HepG2 (cell line): ENCODE measurements at regions not wholly inside any gene's neighbourhood (a gene's known extent, or its start where the extent isn't known, plus 50 kb on each side); places are given as distances from the start of the nearest gene placed in this dataset.

Experiments
- AHDC1 ChIP-seq: sonication (generic); formaldehyde crosslinking; IDR thresholded peaks from 2 replicates; pipeline ENCODE4 v1.5.1; 2020; ENCODE audit warnings: mild to moderate bottlenecking, missing genetic modification reagents, borderline replicate concordance
- ISX ChIP-seq: sonication (generic); formaldehyde crosslinking; conservative IDR thresholded peaks from 2 replicates; pipeline ENCODE4 v1.5.0; 2020; ENCODE audit warnings: missing genetic modification reagents
- LRRFIP1 ChIP-seq: sonication (generic); formaldehyde crosslinking; conservative IDR thresholded peaks from 2 replicates; pipeline ENCODE4 v1.4.0; 2020; ENCODE audit warnings: missing genetic modification reagents
- NBN ChIP-seq: fragments of 450-650 bp; conservative IDR thresholded peaks from 2 replicates; pipeline ENCODE4 v1.6.1; 2017
- NFATC3 ChIP-seq: sonication (generic); formaldehyde crosslinking; IDR thresholded peaks from 2 replicates; pipeline ENCODE4 v1.5.1; 2020; ENCODE audit warnings: mild to moderate bottlenecking, missing genetic modification reagents
- RNF219 ChIP-seq: sonication (generic); formaldehyde crosslinking; IDR thresholded peaks from 2 replicates; pipeline ENCODE4 v1.5.0; 2020; ENCODE audit warnings: mild to moderate bottlenecking, missing genetic modification reagents
- XRCC5 ChIP-seq: fragments of 200-400 bp; formaldehyde crosslinking; optimal IDR thresholded peaks from 2 replicates; pipeline ENCODE3; 2017; ENCODE audit warnings: mild to moderate bottlenecking, low read length
- ZBTB26 ChIP-seq: IDR thresholded peaks from 2 replicates; pipeline ENCODE4 v1.6.1; 2016; ENCODE audit warnings: missing compliant biosample characterization, missing genetic modification reagents, borderline replicate concordance
- ZFP1 ChIP-seq: IDR thresholded peaks from 2 replicates; pipeline ENCODE4 v1.6.1; 2016
- ZFP82 ChIP-seq: sonication (generic); formaldehyde crosslinking; IDR thresholded peaks from 2 replicates; pipeline ENCODE4 v1.5.1; 2020; ENCODE audit warnings: mild to moderate bottlenecking, missing genetic modification reagents, borderline replicate concordance
- ZKSCAN8 ChIP-seq: IDR thresholded peaks from 2 replicates; pipeline ENCODE4 v1.6.1; 2016; ENCODE audit warnings: borderline replicate concordance, missing genetic modification reagents, missing compliant biosample characterization
- ZNF232 ChIP-seq: sonication (generic); formaldehyde crosslinking; IDR thresholded peaks from 2 replicates; pipeline ENCODE4 v1.4.0; 2020; ENCODE audit warnings: missing genetic modification reagents, borderline replicate concordance
- ZNF337 ChIP-seq: sonication (generic); formaldehyde crosslinking; IDR thresholded peaks from 2 replicates; pipeline ENCODE4 v1.5.1; 2020; ENCODE audit warnings: missing genetic modification reagents, low read depth, mild to moderate bottlenecking, borderline replicate concordance
- ZNF451 ChIP-seq: sonication (generic); formaldehyde crosslinking; IDR thresholded peaks from 2 replicates; pipeline ENCODE4 v1.5.0; 2020; ENCODE audit warnings: mild to moderate bottlenecking, missing genetic modification reagents
- ZNF605 ChIP-seq: sonication (generic); formaldehyde crosslinking; IDR thresholded peaks from 2 replicates; pipeline ENCODE4 v1.8.0; 2022; ENCODE audit warnings: mild to moderate bottlenecking, missing genetic modification reagents
- ZNF703 ChIP-seq: sonication (generic); formaldehyde crosslinking; IDR thresholded peaks from 2 replicates; pipeline ENCODE4 v1.5.1; 2020; ENCODE audit warnings: missing genetic modification reagents, mild to moderate bottlenecking, moderate library complexity, borderline replicate concordance
- ZNF766 ChIP-seq: sonication (generic); formaldehyde crosslinking; IDR thresholded peaks from 2 replicates; pipeline ENCODE4 v1.5.0; 2020; ENCODE audit warnings: missing genetic modification reagents, borderline replicate concordance
- ZSCAN21 ChIP-seq: sonication (generic); formaldehyde crosslinking; IDR thresholded peaks from 2 replicates; pipeline ENCODE4 v1.8.0; 2022; ENCODE audit warnings: mild to moderate bottlenecking, missing genetic modification reagents, moderate library complexity, borderline replicate concordance

GRCh38 chr3:72446218-72447058 lies 401.8 kb downstream of the SHQ1 start, which contains the start of gene RYBP (continued):
- TF ChIP-seq AHDC1 (CRISPR knock-in tag) (no peak), ZNF451 (CRISPR knock-in tag) (no peak), ZNF337 (no peak), ISX (CRISPR knock-in tag) (no peak), ZFP82 (CRISPR knock-in tag) (no peak), ZBTB26 (CRISPR knock-in tag) (no peak), RNF219 (CRISPR knock-in tag) (no peak), XRCC5 (peak; percentile 37), NFATC3 (no peak), LRRFIP1 (CRISPR knock-in tag) (no peak), ZFP1 (CRISPR knock-in tag) (no peak), NBN (no peak), ZNF766 (CRISPR knock-in tag) (no peak), ZNF232 (CRISPR knock-in tag) (no peak), ZSCAN21 (CRISPR knock-in tag) (no peak), ZNF605 (no peak; the same call in 1 of the 2 replicates), ZNF703 (no peak), ZKSCAN8 (CRISPR knock-in tag) (no peak)
